GM21786 (cell line): ENCODE measurements at regions not wholly inside any gene's neighbourhood (a gene's known extent, or its start where the extent isn't known, plus 50 kb on each side); places are given as distances from the start of the nearest gene placed in this dataset.

Experiments used
- ATAC-seq: cut with Tn5 transposase; IDR thresholded peaks from one replicate; pipeline ENCODE4 v1.9.1; 2021; ENCODE audit not compliant: unreplicated experiment

- ATAC-seq, result no peak
Observed at GRCh38 chr1:113255720-113256347, 134.5 kb upstream of the MAGI3 start.

- ATAC-seq, result no peak
Observed at GRCh38 chr1:113256348-113256729, 134.0 kb upstream of the MAGI3 start.

- no peak for ATAC-seq
Observed at GRCh38 chr1:113259988-113260387, 130.3 kb upstream of the MAGI3 start.

- ATAC-seq, result no peak
Observed at GRCh38 chr1:113265196-113265595, 125.1 kb upstream of the MAGI3 start.

GRCh38 chr1:113266788-113267187 lies 123.5 kb upstream of the MAGI3 start:
- ATAC-seq, result no peak

- ATAC-seq, result no peak
Observed at GRCh38 chr1:113269168-113269963, 120.9 kb upstream of the MAGI3 start.

GRCh38 chr1:113271039-113271438 lies 119.3 kb upstream of the MAGI3 start:
- no peak for ATAC-seq

- ATAC-seq, result no peak
Observed at GRCh38 chr1:113275083-113275482, 115.2 kb upstream of the MAGI3 start.

- no peak for ATAC-seq
Observed at GRCh38 chr1:113275691-113276090, 114.6 kb upstream of the MAGI3 start.

- ATAC-seq, result no peak
Observed at GRCh38 chr1:113276507-113276906, 113.8 kb upstream of the MAGI3 start.

GRCh38 chr1:113278371-113278770 lies 111.9 kb upstream of the MAGI3 start:
- no peak for ATAC-seq

GRCh38 chr1:113278777-113279176 lies 111.5 kb upstream of the MAGI3 start:
- no peak for ATAC-seq

GRCh38 chr1:113279776-113280391 lies 110.4 kb upstream of the MAGI3 start:
- ATAC-seq, result no peak

- ATAC-seq, result no peak
Observed at GRCh38 chr1:113280581-113280980, 109.7 kb upstream of the MAGI3 start.

GRCh38 chr1:113281550-113281949 lies 108.8 kb upstream of the MAGI3 start:
- no peak for ATAC-seq

- ATAC-seq, result no peak
Observed at GRCh38 chr1:113282008-113282892, 108.1 kb upstream of the MAGI3 start.

GRCh38 chr1:113282893-113283285 lies 107.4 kb upstream of the MAGI3 start:
- ATAC-seq, result no peak

GRCh38 chr1:113283914-113284313 lies 106.4 kb upstream of the MAGI3 start:
- ATAC-seq, result no peak

GRCh38 chr1:113286156-113286555 lies 104.2 kb upstream of the MAGI3 start:
- ATAC-seq, result no peak

GRCh38 chr1:113291777-113292602 lies 98.3 kb upstream of the MAGI3 start:
- no peak for ATAC-seq
